Muscle of back (tissue), 3 donors: ENCODE measurements at regions not wholly inside any gene's neighbourhood (a gene's known extent, or its start where the extent isn't known, plus 50 kb on each side); places are given as distances from the start of the nearest gene placed in this dataset.

Experiments
- DNase-seq, 3 donors: peaks; one replicate each; pipeline versions ENCODE4 v3.0.0 to v3.0.0-alpha.2; 2013

DNA sequence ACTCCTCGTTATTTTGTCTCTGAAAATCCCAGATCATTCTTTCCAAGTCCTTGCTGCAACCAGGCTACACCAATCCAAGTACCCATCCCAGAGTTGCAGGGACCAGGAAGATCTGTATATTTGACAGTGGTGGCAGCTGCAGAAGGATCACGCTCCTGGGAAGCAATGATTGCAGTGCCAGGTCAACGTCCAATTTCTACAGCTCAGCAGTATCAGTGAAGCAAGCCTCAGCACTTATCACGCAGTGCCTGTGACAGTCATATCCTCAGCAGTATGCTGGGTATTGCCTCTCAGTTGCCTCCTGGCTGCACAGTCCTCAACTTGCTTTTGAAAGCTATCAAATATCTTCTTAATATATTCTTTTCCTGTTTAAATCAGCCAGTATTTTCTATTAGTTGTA lies 66.7 kb downstream of the BARHL2 start:
- DNase-seq = no peak

GRCh38 chr1:90640325-90640724 lies 76.8 kb downstream of the BARHL2 start:
- DNase-seq = no peak

- no peak for DNase-seq
These were observed 94.4 kb downstream of the BARHL2 start for GRCh38 chr1:90622666-90623065.

DNA sequence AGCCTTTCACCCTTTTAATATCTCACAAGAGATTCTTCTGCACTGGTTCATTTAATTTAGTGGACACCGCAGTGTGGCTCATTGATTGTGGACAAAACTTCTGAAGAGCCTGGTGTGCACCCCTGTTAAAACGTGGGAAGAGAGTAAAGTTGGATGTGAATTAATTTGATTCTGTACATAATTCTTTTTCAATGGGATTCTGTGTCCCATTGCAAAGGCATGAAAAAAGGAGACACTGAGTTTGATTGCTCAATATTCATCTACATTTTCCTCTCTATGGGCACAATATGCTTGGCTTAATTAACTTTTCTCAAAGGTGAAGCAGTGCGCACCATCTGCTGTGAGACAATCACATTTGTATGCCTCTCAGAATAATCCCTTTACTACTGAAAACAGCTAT lies 95.1 kb downstream of the BARHL2 start:
- DNase-seq = no peak

- DNase-seq = no peak
These were observed 100.7 kb downstream of the BARHL2 start for GRCh38 chr1:90616395-90616794.

DNA sequence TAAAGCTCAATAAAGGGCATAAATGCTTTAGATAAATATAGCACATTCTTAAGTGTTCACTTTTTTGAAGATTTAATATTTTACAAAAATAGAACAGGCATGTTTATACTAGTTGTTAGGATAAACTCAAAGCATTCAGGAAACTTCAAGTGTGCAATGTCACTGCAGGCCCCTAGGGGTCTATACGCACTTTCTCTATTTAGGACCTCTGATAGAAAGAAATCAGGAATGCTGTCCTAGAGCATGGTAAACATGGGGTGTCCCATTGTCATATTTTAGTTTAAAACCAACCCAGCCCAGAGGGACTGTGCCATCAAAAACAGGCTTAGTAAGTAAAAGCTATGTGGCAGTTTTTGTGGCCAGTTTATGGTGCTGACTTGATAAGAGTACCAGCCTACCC lies 102.2 kb downstream of the BARHL2 start:
- no peak for DNase-seq

- no peak for DNase-seq
These were observed 103.7 kb downstream of the BARHL2 start for GRCh38 chr1:90613371-90613770.

DNA sequence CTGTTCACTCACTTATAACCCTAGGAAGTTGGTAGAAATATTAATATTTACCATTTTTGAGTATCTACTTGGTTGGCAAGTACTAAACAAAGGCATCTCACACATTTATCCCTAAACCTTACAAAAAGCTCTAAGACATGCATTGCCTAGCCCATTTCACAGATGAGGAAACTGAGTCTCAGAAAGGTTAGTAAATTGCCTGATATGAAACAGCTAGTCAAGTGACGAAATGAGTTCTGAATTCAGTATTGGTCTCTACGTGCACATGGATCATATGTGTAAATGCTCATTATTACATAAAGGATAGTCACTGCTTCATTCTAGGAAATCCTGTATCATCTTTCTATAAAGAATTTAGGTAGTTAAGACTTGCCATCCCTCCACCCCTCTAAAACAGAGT lies 105.1 kb downstream of the BARHL2 start:
- DNase-seq = no peak

DNA sequence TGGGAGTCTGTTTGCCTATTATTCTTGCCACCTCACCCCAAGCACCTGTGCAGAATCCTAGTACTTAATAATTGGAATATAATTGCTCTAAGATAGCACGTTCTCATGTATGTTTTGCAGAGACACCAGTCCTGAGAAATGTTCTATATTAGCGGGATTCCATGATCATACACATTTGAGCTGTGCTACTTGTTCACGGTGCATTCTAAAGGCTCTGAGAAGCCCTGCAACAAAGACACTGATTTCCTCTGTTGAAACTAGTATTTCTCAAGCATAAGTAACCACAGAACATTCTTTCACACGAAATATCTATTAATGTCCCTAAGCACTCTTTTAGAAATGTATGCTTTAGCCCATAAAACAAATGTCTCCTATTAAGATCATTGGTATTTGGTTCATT lies 109.4 kb downstream of the BARHL2 start:
- DNase-seq = no peak

DNA sequence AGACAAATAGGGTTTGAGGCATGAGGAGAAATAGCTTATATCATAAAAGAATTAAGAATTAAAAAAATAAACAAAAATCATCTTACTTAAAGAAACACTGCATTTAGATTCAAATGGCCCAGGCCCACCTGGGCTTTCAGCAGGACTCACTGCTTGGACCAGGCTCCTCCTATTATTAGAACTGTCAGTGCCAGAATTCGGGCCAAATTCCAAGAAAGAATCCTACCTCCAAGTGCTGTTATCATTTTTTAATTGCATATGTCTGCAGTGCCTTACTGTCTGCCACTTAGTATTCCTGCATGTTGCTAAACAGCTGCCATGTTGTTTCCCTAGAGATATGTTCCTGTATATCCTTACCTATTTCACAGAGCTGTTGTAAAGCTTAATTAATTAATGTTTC lies 112.0 kb downstream of the BARHL2 start:
- DNase-seq = no peak

GRCh38 chr1:90593312-90593711 lies 123.8 kb downstream of the BARHL2 start:
- no peak for DNase-seq

GRCh38 chr1:90591970-90592356 lies 125.1 kb downstream of the BARHL2 start:
- DNase-seq = no peak

- DNase-seq = no peak
These were observed 125.6 kb downstream of the BARHL2 start for GRCh38 chr1:90591355-90591969.

DNA sequence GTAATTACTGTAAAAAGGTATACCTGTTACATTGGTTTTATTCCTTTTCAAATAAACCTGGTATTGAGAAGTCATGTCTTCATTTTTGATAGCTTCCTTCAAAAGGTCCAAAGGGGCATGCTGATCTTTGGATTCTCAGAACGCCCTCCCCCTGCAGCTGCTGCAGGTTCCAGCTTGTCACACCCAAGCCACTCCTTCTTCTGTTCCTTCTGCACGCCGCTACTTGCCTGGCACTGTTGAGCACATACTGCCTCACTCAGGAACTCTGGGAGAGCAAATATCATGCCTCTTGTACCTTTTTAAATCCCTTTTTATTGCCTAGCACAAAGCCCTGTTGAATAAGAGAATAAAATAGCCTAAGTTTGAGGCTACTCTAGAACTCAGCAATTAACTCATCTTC lies 136.9 kb downstream of the BARHL2 start:
- DNase-seq = no peak

DNA sequence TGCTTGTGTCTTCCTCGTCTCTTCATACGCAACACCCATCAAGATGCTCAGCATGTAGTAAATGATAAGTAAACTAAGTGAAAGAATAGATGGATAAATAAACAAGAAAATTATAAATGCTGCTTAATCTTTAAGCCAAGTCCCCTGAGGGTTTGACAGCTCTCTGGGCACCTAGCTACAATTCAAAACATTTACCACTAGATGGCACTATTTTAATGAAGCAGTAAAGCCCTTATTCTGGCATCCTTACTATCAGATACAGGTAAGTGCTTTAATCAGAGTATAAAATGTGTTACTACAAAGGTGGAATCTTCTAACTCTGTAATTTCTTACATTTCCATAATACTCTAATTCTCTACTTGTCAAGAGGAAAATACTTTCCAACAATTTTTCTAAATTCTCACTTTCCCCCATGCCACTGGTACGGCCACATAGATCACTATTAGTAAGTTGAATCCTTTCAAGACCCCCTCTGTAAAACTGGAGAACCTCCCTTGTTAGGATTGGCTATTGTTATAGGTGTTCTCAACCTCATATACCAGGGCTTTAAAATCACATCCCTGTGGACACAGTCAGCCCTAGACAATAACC lies 137.8 kb downstream of the BARHL2 start:
- peak in 2 of 3 donors; percentile 6 to 21 for DNase-seq

DNA sequence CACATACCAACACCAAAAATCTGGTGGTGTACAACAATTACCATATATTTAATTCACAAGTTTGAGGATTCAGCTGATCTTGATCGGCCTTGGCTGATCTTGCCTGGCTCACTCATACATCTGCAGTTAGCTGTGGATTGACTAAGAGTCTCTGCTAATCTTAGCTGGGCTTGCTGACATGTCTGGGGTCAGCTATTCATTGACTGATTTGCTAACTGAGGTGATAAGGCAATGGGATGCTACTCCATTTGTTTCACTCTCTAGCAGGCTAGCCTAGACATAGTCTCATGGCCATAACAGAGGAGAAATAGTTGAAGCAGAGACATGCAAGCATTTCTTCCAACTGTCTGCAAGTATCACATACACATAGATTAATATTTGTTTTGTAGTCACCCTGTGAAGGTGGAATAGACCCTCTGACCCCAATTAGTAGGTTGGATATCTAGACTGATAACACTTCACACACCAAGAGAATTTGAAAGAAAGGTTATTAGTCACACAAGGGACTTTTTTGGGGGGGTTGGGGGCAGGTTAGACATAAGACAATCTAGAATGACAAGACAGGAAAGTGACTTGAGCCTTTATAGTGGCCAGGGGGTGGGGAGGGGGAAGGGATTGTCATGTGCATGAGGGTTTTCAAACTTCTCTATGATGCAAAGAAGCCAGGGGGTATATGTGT lies 142.3 kb downstream of the BARHL2 start:
- no peak for DNase-seq

DNA sequence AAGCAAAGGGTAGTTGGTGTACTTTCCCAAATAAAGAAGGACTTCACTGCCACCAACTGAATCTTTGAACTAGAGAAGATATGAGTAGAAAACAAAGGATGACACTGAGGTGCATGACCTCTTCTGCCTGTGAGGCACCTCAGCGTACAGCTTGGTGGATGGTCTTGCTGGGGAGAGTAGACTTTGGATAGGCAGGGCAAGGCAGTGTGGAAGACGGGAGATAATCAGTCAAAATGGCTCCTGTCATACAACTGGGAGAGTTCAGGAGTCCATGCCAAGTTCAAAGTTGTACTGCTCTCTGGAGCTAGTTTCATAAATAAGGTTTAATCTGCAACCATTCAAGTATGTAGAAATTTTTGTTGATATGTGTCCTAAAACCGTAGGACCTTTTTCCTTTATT lies 143.4 kb downstream of the BARHL2 start:
- DNase-seq = no peak

- no peak for DNase-seq
These were observed 144.7 kb downstream of the BARHL2 start for GRCh38 chr1:90572446-90572845.

- no peak for DNase-seq
These were observed 148.7 kb downstream of the BARHL2 start for GRCh38 chr1:90568436-90568835.

- DNase-seq = no peak
These were observed 152.9 kb downstream of the BARHL2 start for GRCh38 chr1:90564164-90564563.

DNA sequence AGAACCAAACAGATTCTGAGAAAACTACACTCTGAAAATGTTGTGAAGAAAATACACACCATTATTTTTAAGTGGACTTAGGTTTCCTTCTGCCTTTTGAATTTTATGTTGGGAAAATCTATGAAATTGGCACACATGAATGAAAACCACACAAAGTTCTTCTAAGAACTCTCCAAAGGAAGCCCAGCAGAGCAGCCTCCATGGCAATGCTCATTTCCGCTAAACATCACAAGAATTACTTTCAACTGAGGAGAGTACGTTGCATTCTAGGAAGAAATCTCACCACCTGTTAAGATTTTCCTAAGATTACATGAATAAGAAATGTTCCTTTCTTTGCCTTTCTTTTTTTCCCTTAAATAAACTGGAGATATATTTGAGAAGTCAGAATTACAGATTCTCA lies 154.2 kb downstream of the BARHL2 start:
- no peak for DNase-seq

- no peak for DNase-seq
These were observed 155.2 kb downstream of the BARHL2 start for GRCh38 chr1:90561911-90562310.

DNA sequence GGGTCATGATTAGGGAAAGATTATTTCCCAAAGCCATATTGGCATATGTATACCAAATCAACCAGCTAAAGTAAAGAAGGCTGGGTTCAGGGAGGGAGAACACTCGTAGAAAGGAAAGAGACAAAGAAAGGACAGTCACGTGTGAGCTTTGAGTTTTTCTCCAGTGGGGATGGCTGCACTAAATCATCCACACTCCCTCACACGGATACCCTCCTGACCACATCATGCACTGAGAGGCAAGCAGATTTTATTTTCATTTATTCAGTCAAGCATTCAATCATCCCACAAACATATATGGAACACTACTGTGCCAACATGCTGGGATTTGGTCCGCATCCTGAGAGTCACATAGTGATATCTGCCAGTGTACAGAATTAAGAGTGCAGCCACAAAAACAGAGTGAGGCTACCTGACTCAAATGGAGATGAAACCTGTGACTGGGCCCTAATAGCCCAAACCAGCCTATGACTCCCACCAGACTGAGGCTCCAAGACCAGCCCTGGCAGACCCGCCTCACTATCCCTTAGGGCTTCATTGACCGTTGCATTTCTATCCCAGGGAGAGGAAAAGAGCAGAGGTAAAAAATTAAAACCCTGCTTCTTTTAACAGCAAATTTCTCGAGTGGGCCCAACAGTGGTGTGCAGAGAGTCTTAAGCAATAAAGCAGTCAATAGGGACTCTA lies 155.9 kb downstream of the BARHL2 start:
- DNase-seq = no peak
